Activated T-helper 17 cell treated with anti-CD3 and anti-CD28 coated beads, Interleukin-2, amount 50 U/mL, for 72 hours (primary cell): ENCODE measurements at regions not wholly inside any gene's neighbourhood (a gene's known extent, or its start where the extent isn't known, plus 50 kb on each side); places are given as distances from the start of the nearest gene placed in this dataset.
A peak's percentile ranks its signal among the peaks of the same experiment; 100 is the strongest.
"Not testable (repeated sequence)": the region's sequence is repeated elsewhere in the genome, so short reads cannot be mapped to it uniquely, and the experiment has no call there.

Source experiments
- ATAC-seq: fragments of 150-1000 bp; cut with Tn5 transposase; replicated peaks from 2 replicates; pipeline ENCODE4 v1.10.0; 2021; ENCODE audit warnings: mild to moderate bottlenecking, moderate library complexity
- H3K27ac Mint-ChIP-seq: one replicate; pipeline ENCODE4 v1.8.0; 2022; ENCODE audit warnings: mixed read lengths
- H3K27me3 Mint-ChIP-seq: one replicate; pipeline ENCODE4 v1.8.0; 2022; ENCODE audit warnings: mixed read lengths
- H3K36me3 Mint-ChIP-seq: one replicate; pipeline ENCODE4 v1.8.0; 2022; ENCODE audit warnings: low read depth, mild to moderate bottlenecking, mixed read lengths
- H3K4me1 Mint-ChIP-seq: one replicate; pipeline ENCODE4 v1.8.0; 2022; ENCODE audit warnings: mixed read lengths
- H3K4me3 Mint-ChIP-seq: one replicate; pipeline ENCODE4 v1.8.0; 2022; ENCODE audit warnings: mild to moderate bottlenecking, mixed read lengths
- H3K9me3 Mint-ChIP-seq: one replicate; pipeline ENCODE4 v1.8.0; 2022; ENCODE audit warnings: mixed read lengths

- H3K27me3 Mint-ChIP-seq = no peaks in the 10 kb centered on the region
- H3K9me3 Mint-ChIP-seq = peaks cover 11% of the 10 kb centered on the region
- H3K4me3 Mint-ChIP-seq = no peak overlapping the region
- ATAC-seq = no peak
- no peak overlapping the region for H3K27ac Mint-ChIP-seq
- peaks cover 8% of the 10 kb centered on the region for H3K4me1 Mint-ChIP-seq
- no peaks in the 10 kb centered on the region for H3K36me3 Mint-ChIP-seq
These were observed 158.9 kb upstream of the EEA1 start for GRCh38 chr12:93087840-93088610.

GRCh38 chr12:93089805-93090569 is 160.9 kb upstream of the EEA1 start:
- Mint-ChIP-seq H3K36me3 (no peaks in the 10 kb centered on the region), H3K9me3 (peaks cover 11% of the 10 kb centered on the region), H3K4me1 (peaks cover 8% of the 10 kb centered on the region), H3K27me3 (no peaks in the 10 kb centered on the region), H3K4me3 (peak overlapping the region; percentile 38), H3K27ac (peak overlapping the region; percentile 95)
- ATAC-seq = peak; percentile 99

- no peaks in the 10 kb centered on the region for H3K36me3 Mint-ChIP-seq
- peaks cover 11% of the 10 kb centered on the region for H3K9me3 Mint-ChIP-seq
- ATAC-seq = peak; percentile 76
- H3K27me3 Mint-ChIP-seq = no peaks in the 10 kb centered on the region
- peak overlapping the region; percentile 95 for H3K27ac Mint-ChIP-seq
- H3K4me3 Mint-ChIP-seq = peak overlapping the region; percentile 38
- H3K4me1 Mint-ChIP-seq = peaks cover 8% of the 10 kb centered on the region
These were observed 161.7 kb upstream of the EEA1 start for GRCh38 chr12:93090731-93091172.

GRCh38 chr12:93091886-93092648 is 163.0 kb upstream of the EEA1 start:
- H3K4me1 Mint-ChIP-seq = peaks cover 8% of the 10 kb centered on the region
- no peak for ATAC-seq
- H3K36me3 Mint-ChIP-seq = no peaks in the 10 kb centered on the region
- H3K27me3 Mint-ChIP-seq = no peaks in the 10 kb centered on the region
- peaks cover 4% of the 10 kb centered on the region for H3K9me3 Mint-ChIP-seq
- no peak overlapping the region for H3K4me3 Mint-ChIP-seq
- H3K27ac Mint-ChIP-seq = no peak overlapping the region

GRCh38 chr12:93092649-93092945 is 163.5 kb upstream of the EEA1 start:
- peaks cover 8% of the 10 kb centered on the region for H3K4me1 Mint-ChIP-seq
- peaks cover 4% of the 10 kb centered on the region for H3K9me3 Mint-ChIP-seq
- no peak overlapping the region for H3K27ac Mint-ChIP-seq
- no peak for ATAC-seq
- no peaks in the 10 kb centered on the region for H3K36me3 Mint-ChIP-seq
- no peaks in the 10 kb centered on the region for H3K27me3 Mint-ChIP-seq
- no peak overlapping the region for H3K4me3 Mint-ChIP-seq

GRCh38 chr12:93093243-93093642 is 164.1 kb upstream of the EEA1 start:
- H3K4me1 Mint-ChIP-seq = peaks cover 8% of the 10 kb centered on the region
- H3K27ac Mint-ChIP-seq = no peak overlapping the region
- ATAC-seq = no peak
- peaks cover 4% of the 10 kb centered on the region for H3K9me3 Mint-ChIP-seq
- H3K27me3 Mint-ChIP-seq = no peaks in the 10 kb centered on the region
- no peaks in the 10 kb centered on the region for H3K36me3 Mint-ChIP-seq
- H3K4me3 Mint-ChIP-seq = no peak overlapping the region

GRCh38 chr12:93094222-93094621 is 165.1 kb upstream of the EEA1 start:
- H3K4me1 Mint-ChIP-seq, H3K27ac Mint-ChIP-seq, ATAC-seq, H3K27me3 Mint-ChIP-seq, H3K9me3 Mint-ChIP-seq, H3K4me3 Mint-ChIP-seq, H3K36me3 Mint-ChIP-seq: not testable (repeated sequence)

GRCh38 chr12:93094988-93095737 is 166.1 kb upstream of the EEA1 start:
- Mint-ChIP-seq H3K4me1 (peaks cover 3% of the 10 kb centered on the region), H3K27ac (no peak overlapping the region), H3K27me3 (no peaks in the 10 kb centered on the region), H3K36me3 (no peaks in the 10 kb centered on the region), H3K9me3 (no peaks in the 10 kb centered on the region), H3K4me3 (no peak overlapping the region)
- ATAC-seq = peak; percentile 47

GRCh38 chr12:93097417-93097816 is 168.3 kb upstream of the EEA1 start:
- Mint-ChIP-seq H3K9me3 (no peaks in the 10 kb centered on the region), H3K36me3 (no peaks in the 10 kb centered on the region), H3K4me3 (no peak overlapping the region), H3K27ac (no peak overlapping the region), H3K4me1 (no peaks in the 10 kb centered on the region), H3K27me3 (no peaks in the 10 kb centered on the region)
- ATAC-seq = no peak

GRCh38 chr12:93098077-93098476 is 169.0 kb upstream of the EEA1 start:
- Mint-ChIP-seq H3K9me3 (no peaks in the 10 kb centered on the region), H3K4me3 (peak overlapping the region; percentile 2), H3K27ac (no peak overlapping the region), H3K27me3 (no peaks in the 10 kb centered on the region), H3K36me3 (no peaks in the 10 kb centered on the region), H3K4me1 (no peaks in the 10 kb centered on the region)
- ATAC-seq = peak; percentile 77

- Mint-ChIP-seq H3K4me1 (no peaks in the 10 kb centered on the region), H3K36me3 (no peaks in the 10 kb centered on the region), H3K27me3 (no peaks in the 10 kb centered on the region), H3K27ac (no peak overlapping the region), H3K4me3 (no peak overlapping the region), H3K9me3 (no peaks in the 10 kb centered on the region)
- ATAC-seq = no peak
These were observed 170.7 kb upstream of the EEA1 start for GRCh38 chr12:93099792-93100191.

GRCh38 chr12:93100610-93101009 is 171.5 kb upstream of the EEA1 start:
- Mint-ChIP-seq H3K27ac (no peak overlapping the region), H3K36me3 (no peaks in the 10 kb centered on the region), H3K27me3 (no peaks in the 10 kb centered on the region)

GRCh38 chr12:93101367-93101766 is 172.3 kb upstream of the EEA1 start:
- Mint-ChIP-seq H3K4me1 (no peaks in the 10 kb centered on the region), H3K36me3 (no peaks in the 10 kb centered on the region), H3K9me3 (no peaks in the 10 kb centered on the region), H3K4me3 (no peak overlapping the region), H3K27me3 (no peaks in the 10 kb centered on the region), H3K27ac (no peak overlapping the region)
- ATAC-seq = no peak

More at GRCh38 chr12:93100610-93101009, 171.5 kb upstream of the EEA1 start:
- Mint-ChIP-seq H3K4me3 (no peak overlapping the region), H3K4me1 (no peaks in the 10 kb centered on the region), H3K9me3 (no peaks in the 10 kb centered on the region)
- ATAC-seq = no peak

GRCh38 chr12:93102312-93102711 is 173.2 kb upstream of the EEA1 start:
- ATAC-seq = no peak
- Mint-ChIP-seq H3K36me3 (no peaks in the 10 kb centered on the region), H3K27me3 (no peaks in the 10 kb centered on the region), H3K27ac (no peak overlapping the region), H3K4me3 (no peak overlapping the region), H3K4me1 (no peaks in the 10 kb centered on the region), H3K9me3 (no peaks in the 10 kb centered on the region)
